Thymus (tissue), 11 donors: ENCODE measurements at regions not wholly inside any gene's neighbourhood (a gene's known extent, or its start where the extent isn't known, plus 50 kb on each side); places are given as distances from the start of the nearest gene placed in this dataset.
"Not testable (repeated sequence)": the region's sequence is repeated elsewhere in the genome, so short reads cannot be mapped to it uniquely, and the experiment has no call there.

Source experiments
- DNase-seq, 9 donors: peaks; one replicate each; pipeline ENCODE4 v3.0.0-alpha.2; 2013; ENCODE audit warnings: low spot score in 9 of 9, low read depth in 6 of 9, missing footprints in 1 of 9
- H3K27ac ChIP-seq, 2 donors: one replicate each; pipeline ENCODE4 v1.5.1; 2013; ENCODE audit warnings: control low read depth in 1 of 2, low read depth in 1 of 2, low read length in 1 of 2, mild to moderate bottlenecking in 1 of 2, moderate library complexity in 1 of 2
- H3K27me3 ChIP-seq, 2 donors: one replicate each; pipeline ENCODE4 v1.5.1; 2013; ENCODE audit warnings: low read length in 1 of 2; ENCODE audit not compliant: control insufficient read depth in 2 of 2, insufficient read depth in 1 of 2
- H3K36me3 ChIP-seq, 2 donors: one replicate each; pipeline ENCODE4 v1.5.1; 2013; ENCODE audit warnings: low read length in 1 of 2, mild to moderate bottlenecking in 1 of 2, moderate library complexity in 1 of 2; ENCODE audit not compliant: control insufficient read depth in 2 of 2, insufficient read depth in 2 of 2
- H3K4me1 ChIP-seq, 2 donors: one replicate each; pipeline ENCODE4 v1.5.1; 2013; ENCODE audit warnings: low read length in 2 of 2; ENCODE audit not compliant: control insufficient read depth in 2 of 2, insufficient read depth in 2 of 2
- H3K4me3 ChIP-seq, 2 donors: one replicate each; pipeline ENCODE4 v1.5.1; 2013; ENCODE audit warnings: low read length in 2 of 2, control low read depth in 1 of 2, mild to moderate bottlenecking in 1 of 2
- H3K9me3 ChIP-seq, 2 donors: one replicate each; pipeline ENCODE4 v1.5.1; 2013; ENCODE audit warnings: low read length in 1 of 2, mild to moderate bottlenecking in 1 of 2; ENCODE audit not compliant: control insufficient read depth in 2 of 2, insufficient read depth in 1 of 2
- WGBS: extraction: QIAGEN DNeasy Blood & Tissue Kit; methylation state at CpG from one replicate; pipeline ENCODE4 v1.1.7; 2013; 5-methylcytosine and 5-hydroxymethylcytosine counted together
- donor health status: healthy.

DNA sequence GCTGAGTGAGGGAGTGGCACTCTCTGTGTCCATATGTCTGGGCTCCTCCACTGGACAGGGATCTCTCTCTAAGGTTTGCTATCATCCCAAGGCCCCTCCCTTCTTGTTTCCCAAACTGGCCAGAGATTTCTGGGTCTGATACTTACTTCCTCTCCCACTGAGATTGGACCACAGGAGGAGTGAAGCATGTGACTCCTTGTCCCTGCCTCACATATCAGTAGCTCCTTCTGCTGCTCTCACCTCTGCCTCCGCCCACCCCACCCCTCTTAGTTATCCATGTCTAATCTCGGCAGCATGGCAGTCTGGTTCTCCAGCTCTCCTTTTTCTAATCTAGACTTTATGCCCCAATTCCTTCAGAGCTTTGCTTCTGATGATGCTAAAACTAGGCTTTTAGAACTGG, 223.1 kb downstream of the RPLP1 start:
- no peak for DNase-seq
- Histone ChIP-seq H3K27ac (no peak overlapping the region), H3K4me1 (peaks cover 0 to 2% of the 10 kb centered on the region in 2 donors), H3K36me3 (no peaks in the 10 kb centered on the region), H3K27me3 (no peaks in the 10 kb centered on the region), H3K4me3 (no peak overlapping the region), H3K9me3 (no peaks in the 10 kb centered on the region)
- WGBS: 96% methylated on average over 2 of the region's 2 CpGs

DNA sequence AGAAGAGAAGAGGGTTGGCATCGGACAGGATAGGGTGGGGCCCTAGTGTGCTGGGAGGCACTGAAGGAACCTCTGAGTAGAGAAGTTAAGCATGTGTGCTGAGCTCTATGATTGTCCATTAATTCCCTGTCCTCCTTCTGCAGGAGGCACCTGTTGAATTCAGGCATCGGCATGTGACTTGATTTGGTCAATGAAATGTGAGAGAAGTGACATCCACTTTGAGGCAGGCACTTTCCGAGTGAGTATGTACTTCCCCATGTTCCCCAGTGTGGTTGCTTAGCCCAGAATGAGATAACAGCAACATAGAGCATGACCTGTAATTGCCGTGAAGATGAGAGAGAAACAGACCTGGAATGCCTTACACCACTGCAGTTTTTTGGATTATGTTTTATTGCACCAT, 224.8 kb downstream of the RPLP1 start:
- 64% methylated on average over 4 of the region's 4 CpGs for WGBS
- DNase-seq: no peak
- Histone ChIP-seq H3K4me1 (no peaks in the 10 kb centered on the region), H3K4me3 (no peak overlapping the region), H3K9me3 (no peaks in the 10 kb centered on the region), H3K27me3 (no peaks in the 10 kb centered on the region), H3K36me3 (no peaks in the 10 kb centered on the region), H3K27ac (no peak overlapping the region)

DNA sequence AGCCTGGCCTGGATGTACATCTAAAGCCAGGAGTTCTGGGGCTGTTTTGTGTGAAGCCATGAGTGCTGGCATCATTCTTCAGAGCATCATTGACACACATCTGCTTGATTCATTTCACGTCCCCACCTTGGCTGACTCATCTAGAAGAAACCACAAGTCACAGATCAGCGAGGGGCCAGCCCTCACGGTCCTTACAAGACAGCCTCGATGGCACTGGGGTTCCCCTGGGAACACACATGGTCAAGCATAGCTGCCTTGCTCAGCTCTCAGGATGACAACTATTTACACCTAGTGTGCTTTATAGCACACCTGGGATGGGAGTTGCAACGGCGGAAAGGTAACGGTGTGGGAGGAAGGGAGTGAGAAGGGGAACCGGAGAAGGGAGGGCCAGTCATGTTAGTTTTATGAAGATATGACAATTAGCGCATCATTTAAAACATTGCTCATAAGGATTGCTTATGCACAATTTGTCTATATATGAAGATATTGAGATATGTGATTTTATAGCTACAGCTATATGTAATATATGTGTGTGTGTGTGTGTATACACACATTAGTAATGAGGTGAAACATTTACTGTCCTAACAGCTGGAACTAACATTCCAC, 227.1 kb downstream of the RPLP1 start:
- Histone ChIP-seq H3K27ac (no peak overlapping the region), H3K36me3 (no peaks in the 10 kb centered on the region), H3K27me3 (no peaks in the 10 kb centered on the region), H3K4me1 (no peaks in the 10 kb centered on the region), H3K4me3 (no peak overlapping the region), H3K9me3 (no peaks in the 10 kb centered on the region)
- DNase-seq: no peak
- 80% methylated on average over 9 of the region's 9 CpGs for WGBS

DNA sequence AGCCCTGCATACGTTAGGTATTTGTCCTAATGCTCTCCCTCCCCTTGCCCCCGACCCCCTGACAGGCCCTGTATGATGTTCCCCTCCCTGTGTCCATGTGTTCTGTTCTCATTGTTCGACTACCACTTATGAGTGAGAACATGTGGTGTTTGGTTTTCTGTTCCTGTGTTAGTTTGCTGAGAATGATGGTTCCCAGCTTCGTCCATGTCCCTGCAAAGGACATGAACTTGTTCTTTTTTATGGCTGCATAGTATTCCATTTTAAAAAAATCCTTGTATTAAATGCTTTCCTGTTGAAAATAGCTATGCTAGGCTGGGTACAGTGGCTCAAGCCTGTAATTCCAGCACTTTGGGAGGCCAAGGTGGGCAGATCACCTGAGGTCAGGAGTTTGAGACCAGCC, 232.2 kb downstream of the RPLP1 start:
- not testable (repeated sequence) for H3K27ac ChIP-seq, DNase-seq, H3K4me1 ChIP-seq, H3K36me3 ChIP-seq, H3K4me3 ChIP-seq, H3K27me3 ChIP-seq
- peaks cover 0 to 10% of the 10 kb centered on the region in 2 donors for H3K9me3 ChIP-seq
- 91% methylated on average over 4 of the region's 4 CpGs for WGBS

DNA sequence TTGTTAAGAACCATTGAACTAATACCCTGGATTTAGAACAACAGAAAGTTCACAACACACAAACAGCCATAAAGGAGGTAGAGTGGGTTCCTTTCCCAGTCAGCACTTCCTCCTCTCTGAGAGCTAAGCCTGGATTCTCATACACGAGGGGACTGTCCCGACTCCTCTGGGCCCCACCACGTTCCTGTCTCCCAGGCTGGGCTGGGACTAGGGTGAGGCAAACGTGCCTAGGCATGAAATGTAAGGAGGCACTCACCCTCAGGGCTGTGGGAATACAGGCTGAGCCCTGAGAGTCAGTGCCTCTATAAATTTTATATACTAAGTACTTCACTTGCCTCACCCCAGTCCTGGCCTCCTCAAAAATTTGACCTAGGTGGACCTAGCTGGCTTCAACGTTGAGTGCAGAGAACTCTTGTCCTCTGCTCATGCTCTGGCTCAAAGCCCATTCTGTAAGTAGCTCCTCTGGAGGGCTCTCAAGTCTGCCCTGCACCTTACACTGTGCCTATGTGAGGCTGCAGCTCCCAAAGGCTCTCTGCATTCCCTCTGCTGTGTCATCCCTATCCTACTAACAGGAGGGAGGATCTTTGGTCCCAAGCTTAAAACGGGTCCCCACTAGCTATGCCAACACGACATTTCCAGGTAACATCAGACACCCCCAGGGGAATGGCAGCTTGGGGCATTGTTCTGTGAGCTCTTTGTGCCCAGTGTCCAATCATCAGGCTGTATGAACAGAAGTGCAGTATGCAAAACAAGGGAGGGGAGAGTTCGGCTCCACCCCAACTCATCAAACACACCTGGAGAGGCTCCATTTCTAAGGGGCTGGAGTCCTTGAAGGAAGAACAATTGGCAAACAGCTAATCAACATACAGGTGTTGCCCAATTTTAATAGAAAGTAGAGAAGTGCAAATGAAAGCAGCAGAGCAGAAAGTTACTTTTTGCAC, 233.2 kb downstream of the RPLP1 start:
- Histone ChIP-seq H3K4me3 (no peak overlapping the region), H3K9me3 (peaks cover 0 to 18% of the 10 kb centered on the region in 2 donors), H3K27me3 (peaks cover 0 to 2% of the 10 kb centered on the region in 2 donors), H3K4me1 (peaks cover 0 to 2% of the 10 kb centered on the region in 2 donors), H3K36me3 (no peaks in the 10 kb centered on the region), H3K27ac (peak overlapping the region; percentile 3 to 53)
- 82% methylated on average over 8 of the region's 8 CpGs for WGBS
- no peak for DNase-seq

DNA sequence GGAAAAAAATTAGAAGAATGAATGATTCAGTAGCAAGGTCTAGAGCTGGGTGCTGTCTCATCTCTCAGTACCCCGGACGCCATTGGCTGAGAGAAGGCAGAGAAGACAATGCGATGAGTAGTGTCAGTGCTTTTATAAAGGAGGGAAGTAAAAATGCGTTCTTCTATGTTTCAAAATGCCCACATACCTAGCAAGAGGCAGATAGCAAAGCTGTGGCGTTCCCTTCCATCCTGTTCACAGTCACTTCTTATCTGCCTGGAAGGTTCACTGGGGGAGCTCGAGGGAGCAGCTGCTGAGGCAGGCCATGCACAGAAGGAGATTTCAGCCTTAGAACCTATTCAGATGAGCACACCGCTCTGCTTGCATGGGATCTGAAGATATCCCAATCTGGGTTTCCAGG, 234.0 kb downstream of the RPLP1 start:
- H3K27me3 ChIP-seq: peaks cover 0 to 2% of the 10 kb centered on the region in 2 donors
- no peak overlapping the region for H3K27ac ChIP-seq
- no peaks in the 10 kb centered on the region for H3K36me3 ChIP-seq
- H3K4me3 ChIP-seq: no peak overlapping the region
- WGBS: 93% methylated on average over 7 of the region's 7 CpGs
- DNase-seq: no peak
- H3K9me3 ChIP-seq: peaks cover 0 to 18% of the 10 kb centered on the region in 2 donors
- peaks cover 0 to 2% of the 10 kb centered on the region in 2 donors for H3K4me1 ChIP-seq

DNA sequence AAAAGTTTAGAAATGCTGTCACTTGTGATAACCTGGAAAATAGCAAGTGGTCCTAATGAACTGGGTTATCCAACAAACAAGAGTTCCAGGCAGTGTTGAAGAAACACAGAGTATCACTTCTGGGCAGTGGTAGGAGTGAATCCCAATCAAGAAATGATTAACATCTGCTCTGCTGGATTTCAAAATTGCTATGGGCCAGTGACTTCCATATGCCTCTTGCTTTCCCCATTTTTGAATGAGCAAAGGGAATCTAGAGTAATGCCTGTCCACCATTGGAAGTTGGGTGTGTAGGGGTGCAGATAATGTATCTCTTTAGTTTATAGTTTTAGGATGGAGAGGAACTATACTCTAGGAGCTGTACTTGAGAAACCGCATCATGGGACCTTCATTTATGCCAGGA, 236.5 kb downstream of the RPLP1 start:
- Histone ChIP-seq H3K4me1 (peaks cover 0 to 2% of the 10 kb centered on the region in 2 donors), H3K27ac (no peak overlapping the region), H3K27me3 (peaks cover 0 to 2% of the 10 kb centered on the region in 2 donors), H3K4me3 (no peak overlapping the region), H3K9me3 (peaks cover 0 to 18% of the 10 kb centered on the region in 2 donors), H3K36me3 (no peaks in the 10 kb centered on the region)
- DNase-seq: no peak
- whole genome bisulfite sequencing: 96% methylated on average over 1 of the region's 1 CpG

DNA sequence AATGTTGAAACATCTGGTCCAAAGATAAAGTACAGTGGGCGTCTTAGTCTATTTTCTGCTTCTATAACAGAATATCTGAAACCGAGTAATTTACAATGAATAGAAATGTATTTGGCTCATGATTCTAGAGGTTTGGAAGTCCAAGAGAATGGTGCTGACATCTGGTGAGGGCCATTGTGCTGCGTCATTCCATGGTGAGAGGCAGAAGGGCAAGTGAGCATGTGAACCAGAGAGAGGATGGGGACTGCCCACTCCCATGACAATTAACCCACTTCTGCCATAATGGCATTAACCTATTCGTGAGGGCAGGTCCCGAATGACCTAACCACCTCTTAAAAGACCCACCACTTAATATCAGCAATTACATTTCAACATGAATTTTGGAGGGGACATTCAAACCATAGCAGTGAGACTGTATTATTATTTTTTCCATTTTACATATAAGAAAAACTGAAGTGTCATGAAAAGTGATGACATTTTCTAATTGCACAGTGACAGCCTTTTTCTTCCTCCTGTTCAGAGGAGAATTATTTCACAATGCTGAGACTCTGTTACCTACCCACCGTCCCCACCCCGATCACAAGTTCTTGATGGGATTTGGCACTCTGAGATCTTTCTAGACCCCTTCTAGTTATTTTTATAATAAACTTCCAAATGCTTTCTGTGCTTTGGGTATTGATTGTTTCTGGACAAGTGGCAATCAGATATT, 238.8 kb downstream of the RPLP1 start:
- H3K4me1 ChIP-seq: peaks cover 0 to 1% of the 10 kb centered on the region in 2 donors
- H3K27me3 ChIP-seq: peaks cover 0 to 2% of the 10 kb centered on the region in 2 donors
- no peak for DNase-seq
- H3K36me3 ChIP-seq: no peaks in the 10 kb centered on the region
- no peak overlapping the region for H3K27ac ChIP-seq
- WGBS: 98% methylated on average over 7 of the region's 7 CpGs
- peaks cover 0 to 18% of the 10 kb centered on the region in 2 donors for H3K9me3 ChIP-seq
- H3K4me3 ChIP-seq: no peak overlapping the region

DNA sequence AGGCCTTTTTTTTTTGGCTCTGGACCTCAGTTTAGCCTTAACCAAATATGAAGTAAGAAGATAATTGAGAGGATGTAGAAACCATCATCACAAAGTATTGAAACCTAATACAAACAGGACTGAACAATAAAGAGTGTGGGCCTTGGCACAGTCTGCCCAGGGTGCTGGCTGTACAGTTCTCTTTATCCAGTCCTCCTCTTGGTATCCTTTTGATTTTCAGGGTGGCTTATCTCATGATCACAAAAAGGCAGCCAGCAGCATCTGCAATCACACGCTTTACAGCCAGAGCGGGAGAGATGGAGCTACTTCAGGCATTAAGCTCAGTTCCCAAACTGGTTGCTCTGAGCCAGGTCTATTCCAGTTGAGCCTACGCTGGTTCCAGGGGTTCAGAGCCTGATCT, 239.7 kb downstream of the RPLP1 start:
- Histone ChIP-seq H3K36me3 (no peaks in the 10 kb centered on the region), H3K27me3 (no peaks in the 10 kb centered on the region), H3K27ac (no peak overlapping the region), H3K9me3 (peaks cover 0 to 18% of the 10 kb centered on the region in 2 donors), H3K4me1 (peaks cover 0 to 3% of the 10 kb centered on the region in 2 donors), H3K4me3 (no peak overlapping the region)
- no peak for DNase-seq
- 98% methylated on average over 3 of the region's 3 CpGs for WGBS
